K562 (cell line): ENCODE measurements at regions not wholly inside any gene's neighbourhood (a gene's known extent, or its start where the extent isn't known, plus 50 kb on each side); places are given as distances from the start of the nearest gene placed in this dataset.

Source experiments
- ATAC-seq: fragments of 200-7000 bp; cut with Tn5 transposase; 3 replicates; pipeline ENCODE4 v1.9.1; 2020; ENCODE audit warnings: moderate library complexity
- BruUV-seq: library from RNA; stranded (reverse); fragments of 400-500 nt; replicated peaks from 2 replicates; lab custom pipeline; 2021; lab: Mats Ljungman, UMichigan
- CTCF ChIA-PET: fragments of 300-600 bp; formaldehyde crosslinking; extraction: SDS; loops from one replicate; lab custom pipeline; 2021; ENCODE audit warnings: low intra/inter-chr PET ratio; lab: Yijun Ruan, JAX
- POLR2A ChIA-PET: fragments of 300-600, 350-650 bp; sonication (Branson Sonifier 250); formaldehyde crosslinking; extraction: SDS; loops from one replicate; lab custom pipeline; 2021; ENCODE audit warnings: antibody characterized with exemption, inconsistent platforms; lab: Yijun Ruan, JAX
- DNase-seq, 4 experiments: peaks; one replicate each; pipeline versions ENCODE4 v3.0.0 to v3.0.0-alpha.2; 2011 to 2018; ENCODE audit warnings: low spot score in 3 of 4, mixed read lengths in 3 of 4; ENCODE audit errors: extremely low read depth in 1 of 4
- FAIRE-seq: peaks from 2 replicates; lab custom pipeline; 2011; peaks lifted over from hg19 to GRCh38; lab: Jason Lieb, UNC
- H2AFZ ChIP-seq: 2 replicates; pipeline ENCODE4 v1.6.0; 2011; ENCODE audit warnings: low read depth, low read length, control low read depth, inconsistent platforms
- H3K27ac ChIP-seq: fragments of 200-600 bp; 3 replicates; pipeline ENCODE4 v1.8.0; 2011; ENCODE audit warnings: low read depth, mild to moderate bottlenecking, control low read depth, inconsistent platforms, low read length, moderate library complexity, mixed read lengths; ENCODE audit errors: extremely low read depth
- H3K27me3 ChIP-seq, 2 experiments: fragments of 300-600 bp in 1 of 2; 2 replicates in 1 of 2; 3 replicates in 1 of 2; pipeline versions ENCODE4 v1.6.0 to v1.8.0; 2011; ENCODE audit warnings: inconsistent platforms in 2 of 2, low read length in 2 of 2, mild to moderate bottlenecking in 1 of 2, mixed read lengths in 1 of 2, moderate library complexity in 1 of 2; ENCODE audit not compliant: control insufficient read depth in 2 of 2, insufficient read depth in 2 of 2
- H3K36me3 ChIP-seq: fragments of 300-600 bp; 3 replicates; pipeline ENCODE4 v1.8.0; 2011; ENCODE audit warnings: mild to moderate bottlenecking, low read length, inconsistent platforms; ENCODE audit not compliant: control insufficient read depth, insufficient read depth
- H3K4me1 ChIP-seq, 2 experiments: fragments of 200-600 bp in 1 of 2; replicated peaks in 1 of 2; 2 replicates in 1 of 2; 3 replicates in 1 of 2; pipeline versions ENCODE4 v1.5.1 to v1.8.0; 2011; ENCODE audit warnings: inconsistent platforms in 2 of 2, low read length in 2 of 2, mild to moderate bottlenecking in 1 of 2, mixed read lengths in 1 of 2, moderate library complexity in 1 of 2; ENCODE audit not compliant: control insufficient read depth in 2 of 2, insufficient read depth in 2 of 2
- H3K4me2 ChIP-seq: 2 replicates; pipeline ENCODE4 v1.6.1; 2011; ENCODE audit warnings: low read length, control low read depth, inconsistent platforms, mixed read lengths; ENCODE audit not compliant: insufficient read depth
- H3K4me3 ChIP-seq: fragments of 200-600 bp; sonication (generic), shearing (Covaris generic); 2 replicates; pipeline ENCODE4 v1.5.1; 2016; ENCODE audit warnings: control low read depth, inconsistent platforms
- H3K79me2 ChIP-seq: fragments of 200-600 bp; 3 replicates; pipeline ENCODE4 v1.8.0; 2011; ENCODE audit warnings: low read length, inconsistent platforms; ENCODE audit not compliant: control insufficient read depth, insufficient read depth
- H3K9ac ChIP-seq, 2 experiments: 2 replicates each; pipeline versions ENCODE4 v1.6.0 to v1.6.1; 2011; ENCODE audit warnings: low read depth in 2 of 2, low read length in 2 of 2, control low read depth in 1 of 2, inconsistent platforms in 1 of 2, mild to moderate bottlenecking in 1 of 2, mixed read lengths in 1 of 2; ENCODE audit not compliant: insufficient read depth in 1 of 2
- H3K9me1 ChIP-seq: one replicate; pipeline ENCODE4 v1.6.0; 2011; ENCODE audit warnings: inconsistent platforms, mild to moderate bottlenecking, low read length, moderate library complexity; ENCODE audit not compliant: control insufficient read depth, insufficient read depth
- H3K9me3 ChIP-seq: replicated peaks from 2 replicates; pipeline ENCODE4 v1.5.1; 2011; ENCODE audit warnings: low read depth, low read length, inconsistent platforms; ENCODE audit not compliant: control insufficient read depth, insufficient read depth
- H4K20me1 ChIP-seq: replicated peaks from 2 replicates; pipeline ENCODE4 v1.6.1; 2011; ENCODE audit warnings: low read length, inconsistent platforms, mixed read lengths; ENCODE audit not compliant: control insufficient read depth, insufficient read depth
- CREM ChIP-seq: IDR thresholded peaks from 2 replicates; pipeline ENCODE4 v1.6.1; 2014; ENCODE audit warnings: antibody characterized with exemption, low read depth
- DDX20 ChIP-seq: fragments of 450-650 bp; IDR thresholded peaks from 2 replicates; pipeline ENCODE4 v1.6.1; 2016; ENCODE audit warnings: missing genetic modification characterization, low read depth, mild to moderate bottlenecking, missing compliant biosample characterization, moderate library complexity
- ETV5 ChIP-seq: sonication (generic); formaldehyde crosslinking; IDR thresholded peaks from 2 replicates; pipeline ENCODE4 v1.4.0; 2020; ENCODE audit warnings: low read depth, mild to moderate bottlenecking, missing genetic modification reagents
- GATA2 ChIP-seq: sonication (generic); formaldehyde crosslinking; IDR thresholded peaks from 2 replicates; pipeline ENCODE4 v1.4.0; 2020; ENCODE audit warnings: mild to moderate bottlenecking, missing genetic modification reagents
- HNRNPK ChIP-seq: fragments of 200-400 bp; formaldehyde crosslinking; IDR thresholded peaks from one replicate; pipeline ENCODE4 v1.6.1; 2018; ENCODE audit warnings: mild to moderate bottlenecking, low read depth, low read length; ENCODE audit not compliant: poor library complexity, severe bottlenecking
- HNRNPL ChIP-seq: fragments of 200-400 bp; formaldehyde crosslinking; IDR thresholded peaks from 2 replicates; pipeline ENCODE4 v1.6.1; 2017; ENCODE audit warnings: low read depth, mild to moderate bottlenecking, low read length
- KDM1A ChIP-seq, 2 experiments: fragments of 450-650 bp; IDR thresholded peaks; 2 replicates each; pipeline ENCODE4 v1.6.1; 2016; ENCODE audit warnings: mild to moderate bottlenecking in 2 of 2
- KLF1 ChIP-seq: fragments of 450-650 bp; IDR thresholded peaks from 2 replicates; pipeline ENCODE4 v1.6.1; 2016; ENCODE audit warnings: missing genetic modification characterization, missing compliant biosample characterization
- MCM3 ChIP-seq: fragments of 450-650 bp; IDR thresholded peaks from 2 replicates; pipeline ENCODE4 v1.6.1; 2016
- MEF2A ChIP-seq: IDR thresholded peaks from 2 replicates; pipeline ENCODE4 v1.6.1; 2011; ENCODE audit warnings: low read depth, mild to moderate bottlenecking, low read length, moderate library complexity; ENCODE audit not compliant: control insufficient read depth
- PRPF4 ChIP-seq: fragments of 200-400 bp; formaldehyde crosslinking; IDR thresholded peaks from one replicate; pipeline ENCODE4 v1.6.1; 2017; ENCODE audit warnings: low read length, low read depth, mild to moderate bottlenecking; ENCODE audit not compliant: insufficient read depth, poor library complexity, severe bottlenecking
- RNF2 ChIP-seq: sonication (generic); IDR thresholded peaks from 2 replicates; pipeline ENCODE4 v1.6.1; 2016
- ZC3H11A ChIP-seq: IDR thresholded peaks from 2 replicates; pipeline ENCODE4 v1.6.1; 2012; ENCODE audit warnings: low read depth, low read length, improper control_type of control experiment
- ZNF668 ChIP-seq: fragments of 250-450 bp; sonication (Bioruptor Pico); IDR thresholded peaks from 2 replicates; pipeline ENCODE4 v1.8.0; 2022; ENCODE audit warnings: mild to moderate bottlenecking, inconsistent platforms
- WGBS: fragments of 100-300 bp; shearing (Covaris generic); methylation state at CpG from one replicate; pipeline ENCODE4 v1.1.6; 2016; ENCODE audit warnings: low coverage, mixed read lengths; ENCODE audit not compliant: insufficient coverage; ENCODE audit errors: missing lambda C conversion rate; 5-methylcytosine and 5-hydroxymethylcytosine counted together
- in situ Hi-C: fragments of 300-500 bp; cut with MboI; formaldehyde crosslinking; loops from 4 replicates; pipeline ENCODE4 v1.15.0; 2018; ENCODE audit warnings: inconsistent platforms, mixed read lengths
- intact Hi-C: fragments of 100-400 bp; cut with micrococcal nuclease; formaldehyde crosslinking; loops from 2 replicates; pipeline ENCODE4 v1.14.2; 2022
- TF ChIP-seq, protein P1 (sequence below): fragments of 450-650 bp; formaldehyde crosslinking; IDR thresholded peaks from 2 replicates; pipeline ENCODE4 v1.4.0; 2022; ENCODE audit warnings: mild to moderate bottlenecking, moderate library complexity
- TF ChIP-seq, protein P2 (sequence below): fragments of 250-450 bp; sonication (Bioruptor Pico); IDR thresholded peaks from 2 replicates; pipeline ENCODE4 v1.6.1; 2021; ENCODE audit warnings: mild to moderate bottlenecking
- TF ChIP-seq, protein P3 (sequence below): fragments of 450-650 bp; IDR thresholded peaks from 2 replicates; pipeline ENCODE4 v1.6.1; 2018; ENCODE audit not compliant: partially characterized antibody

DNA sequence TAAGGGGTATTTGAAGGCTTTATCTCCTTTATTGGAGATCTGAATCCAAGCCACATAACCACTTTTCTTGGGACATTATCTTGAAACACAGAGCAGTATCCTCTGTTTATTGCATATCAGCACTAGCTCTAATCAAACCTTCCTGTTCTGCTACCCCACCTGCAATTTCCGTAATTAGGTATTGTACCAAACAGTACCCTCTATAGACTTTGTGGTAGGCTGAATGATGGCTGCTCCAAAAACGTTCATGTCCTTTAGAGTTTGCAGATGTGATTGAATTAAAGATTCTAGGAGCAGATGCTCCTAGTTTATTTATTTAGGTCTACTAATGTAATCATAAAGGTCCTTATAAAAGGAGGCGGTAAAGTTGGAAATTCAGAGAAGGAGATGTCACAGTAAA lies 573.0 kb upstream of the ATXN7L3B start:
- H3K27me3 ChIP-seq, result no peaks in the 10 kb centered on the region
- ATAC-seq (no peak), DNase-seq (no peak), FAIRE-seq (no peak)
- no peaks in the 10 kb centered on the region for H3K79me2 ChIP-seq
- no peak overlapping the region for H3K27ac ChIP-seq
- 13% methylated on average over 3 of the region's 3 CpGs for WGBS
- H3K4me2 ChIP-seq, result no peak overlapping the region
- no peak overlapping the region for H3K4me3 ChIP-seq
- POLR2A ChIA-PET, result no interaction called here
- intact Hi-C loops (no loop called here), in situ Hi-C loops (no loop called here)
- no peaks in the 10 kb centered on the region for H3K36me3 ChIP-seq
- CTCF ChIA-PET, result no interaction called here
- no peaks in the 10 kb centered on the region for H3K9me3 ChIP-seq
- H3K9ac ChIP-seq, result no peak overlapping the region
- BruUV-seq, result no TSS peak
- no peaks in the 10 kb centered on the region for H4K20me1 ChIP-seq
- H3K9me1 ChIP-seq, result no peaks in the 10 kb centered on the region
- no peak for TF ChIP-seq DDX20
- TF ChIP-seq MCM3, result no peak
- TF ChIP-seq HNRNPL, result no peak
- no peak for TF ChIP-seq ETV5 (CRISPR knock-in tag)
- TF ChIP-seq KDM1A (IDR thresholded peaks at IDR 0.05), result no peak
- TF ChIP-seq CREM, result no peak
- no peak for TF ChIP-seq ZNF668 (CRISPR knock-in tag)
- no peak for TF ChIP-seq RNF2
- TF ChIP-seq, protein P1, sequence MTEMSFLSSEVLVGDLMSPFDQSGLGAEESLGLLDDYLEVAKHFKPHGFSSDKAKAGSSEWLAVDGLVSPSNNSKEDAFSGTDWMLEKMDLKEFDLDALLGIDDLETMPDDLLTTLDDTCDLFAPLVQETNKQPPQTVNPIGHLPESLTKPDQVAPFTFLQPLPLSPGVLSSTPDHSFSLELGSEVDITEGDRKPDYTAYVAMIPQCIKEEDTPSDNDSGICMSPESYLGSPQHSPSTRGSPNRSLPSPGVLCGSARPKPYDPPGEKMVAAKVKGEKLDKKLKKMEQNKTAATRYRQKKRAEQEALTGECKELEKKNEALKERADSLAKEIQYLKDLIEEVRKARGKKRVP (CRISPR knock-in tag), result no peak
- no peak for TF ChIP-seq GATA2 (CRISPR knock-in tag)
- TF ChIP-seq PRPF4, result no peak
- no peak for TF ChIP-seq HNRNPK
- no peak for TF ChIP-seq MEF2A
- no peak for TF ChIP-seq ZC3H11A
- no peak for TF ChIP-seq KLF1 (tag)
- TF ChIP-seq, protein P2, sequence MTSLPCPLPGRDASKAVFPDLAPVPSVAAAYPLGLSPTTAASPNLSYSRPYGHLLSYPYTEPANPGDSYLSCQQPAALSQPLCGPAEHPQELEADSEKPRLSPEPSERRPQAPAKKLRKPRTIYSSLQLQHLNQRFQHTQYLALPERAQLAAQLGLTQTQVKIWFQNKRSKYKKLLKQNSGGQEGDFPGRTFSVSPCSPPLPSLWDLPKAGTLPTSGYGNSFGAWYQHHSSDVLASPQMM, result no peak
- TF ChIP-seq, protein P3, sequence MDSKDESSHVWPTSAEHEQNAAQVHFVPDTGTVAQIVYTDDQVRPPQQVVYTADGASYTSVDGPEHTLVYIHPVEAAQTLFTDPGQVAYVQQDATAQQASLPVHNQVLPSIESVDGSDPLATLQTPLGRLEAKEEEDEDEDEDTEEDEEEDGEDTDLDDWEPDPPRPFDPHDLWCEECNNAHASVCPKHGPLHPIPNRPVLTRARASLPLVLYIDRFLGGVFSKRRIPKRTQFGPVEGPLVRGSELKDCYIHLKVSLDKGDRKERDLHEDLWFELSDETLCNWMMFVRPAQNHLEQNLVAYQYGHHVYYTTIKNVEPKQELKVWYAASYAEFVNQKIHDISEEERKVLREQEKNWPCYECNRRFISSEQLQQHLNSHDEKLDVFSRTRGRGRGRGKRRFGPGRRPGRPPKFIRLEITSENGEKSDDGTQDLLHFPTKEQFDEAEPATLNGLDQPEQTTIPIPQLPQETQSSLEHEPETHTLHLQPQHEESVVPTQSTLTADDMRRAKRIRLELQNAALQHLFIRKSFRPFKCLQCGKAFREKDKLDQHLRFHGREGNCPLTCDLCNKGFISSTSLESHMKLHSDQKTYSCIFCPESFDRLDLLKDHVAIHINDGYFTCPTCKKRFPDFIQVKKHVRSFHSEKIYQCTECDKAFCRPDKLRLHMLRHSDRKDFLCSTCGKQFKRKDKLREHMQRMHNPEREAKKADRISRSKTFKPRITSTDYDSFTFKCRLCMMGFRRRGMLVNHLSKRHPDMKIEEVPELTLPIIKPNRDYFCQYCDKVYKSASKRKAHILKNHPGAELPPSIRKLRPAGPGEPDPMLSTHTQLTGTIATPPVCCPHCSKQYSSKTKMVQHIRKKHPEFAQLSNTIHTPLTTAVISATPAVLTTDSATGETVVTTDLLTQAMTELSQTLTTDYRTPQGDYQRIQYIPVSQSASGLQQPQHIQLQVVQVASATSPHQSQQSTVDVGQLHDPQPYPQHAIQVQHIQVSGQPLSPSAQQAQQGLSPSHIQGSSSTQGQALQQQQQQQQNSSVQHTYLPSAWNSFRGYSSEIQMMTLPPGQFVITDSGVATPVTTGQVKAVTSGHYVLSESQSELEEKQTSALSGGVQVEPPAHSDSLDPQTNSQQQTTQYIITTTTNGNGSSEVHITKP, result no peak
- H3K4me1 ChIP-seq, result no peaks in the 10 kb centered on the region
- H2AFZ ChIP-seq, result no peak overlapping the region
